ENCODE measurements at regions not wholly inside any gene's neighbourhood (a gene's known extent, or its start where the extent isn't known, plus 50 kb on each side); places are given as distances from the start of the nearest gene placed in this dataset.

- no peaks in the 10 kb centered on the region for H4K20me1 ChIP-seq (ENCODE audit: insufficient read depth, low read length, poor library complexity, severe bottlenecking)
- H2AFZ ChIP-seq (ENCODE audit: low read length) = no peak overlapping the region
- peaks cover 10% of the 10 kb centered on the region for H3K9me3 ChIP-seq (ENCODE audit: insufficient read depth, low read depth, low read length)
- no peak for TF ChIP-seq CTCF (conservative IDR thresholded peaks at IDR 0.05; ENCODE audit: low read length)
- H3K27me3 ChIP-seq (ENCODE audit: insufficient read depth, low read length, poor library complexity, severe bottlenecking) = no peaks in the 10 kb centered on the region
- H3F3A ChIP-seq (ENCODE audit: low read depth) = no peaks in the 10 kb centered on the region
- no peaks in the 10 kb centered on the region for H3K36me3 ChIP-seq (ENCODE audit: insufficient read depth, low read length)
- H3K4me3 ChIP-seq (ENCODE audit: low read length, poor library complexity, severe bottlenecking) = no peak overlapping the region
- H3K79me2 ChIP-seq (ENCODE audit: insufficient read depth, low read length) = no peaks in the 10 kb centered on the region
- H3K9me2 ChIP-seq (replicated peaks; ENCODE audit: low read depth, low read length) = no peaks in the 10 kb centered on the region
- H3K4me1 ChIP-seq (ENCODE audit: insufficient read depth, low read length, poor library complexity, severe bottlenecking) = no peaks in the 10 kb centered on the region
- H3K4me2 ChIP-seq (ENCODE audit: low read depth, low read length, poor library complexity, severe bottlenecking) = no peak overlapping the region
- no peak overlapping the region for H3K9ac ChIP-seq (ENCODE audit: low read depth, low read length, poor library complexity, severe bottlenecking)
Observed at GRCh38 chr20:40535816-40536215, 153.2 kb downstream of the MAFB start.

GRCh38 chr20:40532103-40532502 lies 156.9 kb downstream of the MAFB start:
- Histone ChIP-seq H3K4me1 (ENCODE audit: insufficient read depth, low read length, poor library complexity, severe bottlenecking) (no peaks in the 10 kb centered on the region), H3K9me3 (ENCODE audit: insufficient read depth, low read depth, low read length) (peaks cover 15% of the 10 kb centered on the region), H3K27me3 (ENCODE audit: insufficient read depth, low read length, poor library complexity, severe bottlenecking) (no peaks in the 10 kb centered on the region), H3K4me2 (ENCODE audit: low read depth, low read length, poor library complexity, severe bottlenecking) (no peak overlapping the region), H3K9me2 (replicated peaks; ENCODE audit: low read depth, low read length) (no peaks in the 10 kb centered on the region), H2AFZ (ENCODE audit: low read length) (no peak overlapping the region), H3F3A (ENCODE audit: low read depth) (no peaks in the 10 kb centered on the region), H3K9ac (ENCODE audit: low read depth, low read length, poor library complexity, severe bottlenecking) (no peak overlapping the region), H3K79me2 (ENCODE audit: insufficient read depth, low read length) (no peaks in the 10 kb centered on the region), H3K4me3 (ENCODE audit: low read length, poor library complexity, severe bottlenecking) (no peak overlapping the region), H4K20me1 (ENCODE audit: insufficient read depth, low read length, poor library complexity, severe bottlenecking) (no peaks in the 10 kb centered on the region), H3K36me3 (ENCODE audit: insufficient read depth, low read length) (no peaks in the 10 kb centered on the region)
- no peak for TF ChIP-seq EZH2phosphoT487 (IDR thresholded peaks at IDR 0.05; ENCODE audit: borderline replicate concordance)
- peak; percentile 68 for TF ChIP-seq CTCF (conservative IDR thresholded peaks at IDR 0.05; ENCODE audit: low read length)

- no peak overlapping the region for H2AFZ ChIP-seq (ENCODE audit: low read length)
- H3K4me2 ChIP-seq (ENCODE audit: low read depth, low read length, poor library complexity, severe bottlenecking) = no peak overlapping the region
- no peaks in the 10 kb centered on the region for H3K36me3 ChIP-seq (ENCODE audit: insufficient read depth, low read length)
- no peaks in the 10 kb centered on the region for H4K20me1 ChIP-seq (ENCODE audit: insufficient read depth, low read length, poor library complexity, severe bottlenecking)
- TF ChIP-seq EZH2phosphoT487 (IDR thresholded peaks at IDR 0.05; ENCODE audit: borderline replicate concordance) (no peak), CTCF (conservative IDR thresholded peaks at IDR 0.05; ENCODE audit: low read length) (no peak)
- no peak overlapping the region for H3K4me3 ChIP-seq (ENCODE audit: low read length, poor library complexity, severe bottlenecking)
- peaks cover 2% of the 10 kb centered on the region; the same call in 1 of the 2 replicates for H3K9me3 ChIP-seq (ENCODE audit: insufficient read depth, low read depth, low read length)
- H3K9ac ChIP-seq (ENCODE audit: low read depth, low read length, poor library complexity, severe bottlenecking) = no peak overlapping the region
- no peaks in the 10 kb centered on the region for H3K27me3 ChIP-seq (ENCODE audit: insufficient read depth, low read length, poor library complexity, severe bottlenecking)
- no peaks in the 10 kb centered on the region for H3K4me1 ChIP-seq (ENCODE audit: insufficient read depth, low read length, poor library complexity, severe bottlenecking)
- H3F3A ChIP-seq (ENCODE audit: low read depth) = no peaks in the 10 kb centered on the region
- H3K79me2 ChIP-seq (ENCODE audit: insufficient read depth, low read length) = no peaks in the 10 kb centered on the region
- H3K9me2 ChIP-seq (replicated peaks; ENCODE audit: low read depth, low read length) = no peaks in the 10 kb centered on the region
Observed at GRCh38 chr20:40525351-40525750, 163.7 kb downstream of the MAFB start.
